ENCODE measurements at regions not wholly inside any gene's neighbourhood (a gene's known extent, or its start where the extent isn't known, plus 50 kb on each side); places are given as distances from the start of the nearest gene placed in this dataset.

DNA sequence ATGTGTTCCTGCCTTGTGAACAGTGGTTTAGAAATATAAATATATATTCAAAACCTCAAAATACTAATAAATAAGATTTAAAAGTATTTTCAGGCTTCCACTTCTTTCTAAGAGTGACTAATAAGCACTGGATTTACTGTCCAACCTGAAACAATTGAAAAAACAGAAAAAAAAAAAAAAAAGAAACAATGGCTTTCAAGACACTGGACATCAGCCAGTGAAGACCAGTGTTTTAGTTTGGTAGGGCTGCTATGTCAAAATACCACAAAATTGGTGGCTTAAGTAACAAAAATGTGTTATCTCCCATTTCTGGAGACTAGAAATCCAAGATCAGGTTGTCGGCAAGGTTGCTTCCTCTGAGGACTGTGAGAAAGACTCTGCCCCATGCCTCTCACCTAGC, 101.4 kb upstream of the PDE7B start:
- 83 to 91% methylated on average over 1 of the region's 1 CpG for WGBS, 2 donors (ENCODE audit: low coverage in 1 of 2)
- TF ChIP-seq POLR2A (IDR thresholded peaks at IDR 0.05) = no peak
- TF ChIP-seq, protein P1, sequence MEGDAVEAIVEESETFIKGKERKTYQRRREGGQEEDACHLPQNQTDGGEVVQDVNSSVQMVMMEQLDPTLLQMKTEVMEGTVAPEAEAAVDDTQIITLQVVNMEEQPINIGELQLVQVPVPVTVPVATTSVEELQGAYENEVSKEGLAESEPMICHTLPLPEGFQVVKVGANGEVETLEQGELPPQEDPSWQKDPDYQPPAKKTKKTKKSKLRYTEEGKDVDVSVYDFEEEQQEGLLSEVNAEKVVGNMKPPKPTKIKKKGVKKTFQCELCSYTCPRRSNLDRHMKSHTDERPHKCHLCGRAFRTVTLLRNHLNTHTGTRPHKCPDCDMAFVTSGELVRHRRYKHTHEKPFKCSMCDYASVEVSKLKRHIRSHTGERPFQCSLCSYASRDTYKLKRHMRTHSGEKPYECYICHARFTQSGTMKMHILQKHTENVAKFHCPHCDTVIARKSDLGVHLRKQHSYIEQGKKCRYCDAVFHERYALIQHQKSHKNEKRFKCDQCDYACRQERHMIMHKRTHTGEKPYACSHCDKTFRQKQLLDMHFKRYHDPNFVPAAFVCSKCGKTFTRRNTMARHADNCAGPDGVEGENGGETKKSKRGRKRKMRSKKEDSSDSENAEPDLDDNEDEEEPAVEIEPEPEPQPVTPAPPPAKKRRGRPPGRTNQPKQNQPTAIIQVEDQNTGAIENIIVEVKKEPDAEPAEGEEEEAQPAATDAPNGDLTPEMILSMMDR (IDR thresholded peaks at IDR 0.05) = no peak
- no peak for TF ChIP-seq EP300 (IDR thresholded peaks at IDR 0.05; ENCODE audit: low read depth)
- no peak for TF ChIP-seq POLR2AphosphoS5 (IDR thresholded peaks at IDR 0.05)
- intact Hi-C loops (cut with DNase I; ENCODE audit: low total_unique reads) = no loop called here
- no peaks in the 10 kb centered on the region for H3K9me3 ChIP-seq
- H3K4me3 ChIP-seq = no peak overlapping the region
- in situ Hi-C loops (cut with MboI; ENCODE audit: low pct_ligation_motif_present in 1 of 4, low pct_unique_long_range_greater_than_20kb in 1 of 4, low sequenced_read_pairs in 3 of 4) = no loop called here
- no peak for DNase-seq
- no peaks in the 10 kb centered on the region for H3K36me3 ChIP-seq
- H3K4me1 ChIP-seq = no peaks in the 10 kb centered on the region
- no peaks in the 10 kb centered on the region for H3K27me3 ChIP-seq
- no peak overlapping the region for H3K27ac ChIP-seq

GRCh38 chr6:135753196-135753595, 98.3 kb upstream of the PDE7B start:
- Histone ChIP-seq H3K4me3 (no peak overlapping the region), H3K27ac (no peak overlapping the region), H3K9me3 (no peaks in the 10 kb centered on the region), H3K27me3 (no peaks in the 10 kb centered on the region), H3K36me3 (no peaks in the 10 kb centered on the region), H3K4me1 (no peaks in the 10 kb centered on the region)
- DNase-seq = no peak
- WGBS, 2 donors (ENCODE audit: low coverage in 1 of 2) = 78 to 80% methylated on average over 2 to 3 of the region's 3 CpGs
- in situ Hi-C loops (cut with MboI; ENCODE audit: low pct_ligation_motif_present in 1 of 4, low pct_unique_long_range_greater_than_20kb in 1 of 4, low sequenced_read_pairs in 3 of 4) = no loop called here
- intact Hi-C loops (cut with DNase I; ENCODE audit: low total_unique reads) = no loop called here
- TF ChIP-seq, protein P1 (IDR thresholded peaks at IDR 0.05) = no peak
- TF ChIP-seq POLR2AphosphoS5 (IDR thresholded peaks at IDR 0.05) (no peak), POLR2A (IDR thresholded peaks at IDR 0.05) (no peak), EP300 (IDR thresholded peaks at IDR 0.05; ENCODE audit: low read depth) (no peak)

DNA sequence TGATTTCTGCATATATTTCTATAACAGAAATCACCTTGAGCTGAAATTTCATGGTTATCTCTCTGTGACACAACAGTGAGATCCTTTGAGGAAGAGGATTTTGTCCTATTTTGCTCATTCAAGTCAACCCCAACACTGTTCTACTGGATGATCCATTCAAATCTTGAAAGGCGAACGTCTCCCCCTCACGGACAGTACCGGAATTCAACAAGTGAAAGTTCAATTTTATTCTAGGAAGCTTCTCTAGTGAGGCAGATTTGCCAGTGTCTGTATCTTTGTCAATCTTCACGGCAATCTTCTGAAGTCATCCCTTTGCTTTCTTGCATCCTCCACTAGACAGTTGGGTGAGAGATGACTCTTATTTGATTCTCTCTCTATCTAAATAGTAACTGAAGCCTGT, 91.7 kb upstream of the PDE7B start:
- TF ChIP-seq POLR2AphosphoS5 (IDR thresholded peaks at IDR 0.05) (no peak), EP300 (IDR thresholded peaks at IDR 0.05; ENCODE audit: low read depth) (no peak), POLR2A (IDR thresholded peaks at IDR 0.05) (no peak)
- TF ChIP-seq, protein P1 (IDR thresholded peaks at IDR 0.05) = no peak
- Histone ChIP-seq H3K4me1 (no peaks in the 10 kb centered on the region), H3K27ac (no peak overlapping the region), H3K9me3 (no peaks in the 10 kb centered on the region), H3K4me3 (no peak overlapping the region), H3K27me3 (no peaks in the 10 kb centered on the region), H3K36me3 (no peaks in the 10 kb centered on the region)
- intact Hi-C loops (cut with DNase I; ENCODE audit: low total_unique reads) (no loop called here), in situ Hi-C loops (cut with MboI; ENCODE audit: low pct_ligation_motif_present in 1 of 4, low pct_unique_long_range_greater_than_20kb in 1 of 4, low sequenced_read_pairs in 3 of 4) (no loop called here)
- WGBS, 2 donors (ENCODE audit: low coverage in 1 of 2) = 88 to 100% methylated on average over 4 to 5 of the region's 5 CpGs
- DNase-seq = no peak

DNA sequence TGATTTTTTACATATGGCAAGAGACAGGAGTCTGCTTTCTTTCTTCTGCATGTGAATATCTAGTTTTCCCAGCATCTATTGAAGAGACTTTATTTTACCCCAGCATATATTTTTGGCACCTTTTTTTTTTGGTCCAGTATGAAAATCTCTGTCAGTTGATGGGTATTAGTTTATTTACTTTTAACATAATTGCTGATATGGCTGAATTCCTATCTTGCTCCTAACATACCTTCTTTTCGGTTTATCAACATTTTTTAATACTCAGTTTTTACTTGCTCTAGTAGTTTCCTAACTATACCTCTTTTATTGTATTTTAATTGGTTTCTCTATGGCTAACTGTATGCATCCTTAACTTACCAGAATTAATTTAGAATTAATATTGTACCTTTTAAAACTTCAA, 77.5 kb upstream of the PDE7B start:
- Histone ChIP-seq H3K27me3 (no peaks in the 10 kb centered on the region), H3K4me1 (no peaks in the 10 kb centered on the region), H3K27ac (no peak overlapping the region), H3K4me3 (no peak overlapping the region), H3K36me3 (no peaks in the 10 kb centered on the region), H3K9me3 (no peaks in the 10 kb centered on the region)
- WGBS, 2 donors (ENCODE audit: low coverage in 1 of 2) = 91 to 92% methylated on average over 1 of the region's 1 CpG
- in situ Hi-C loops (cut with MboI; ENCODE audit: low pct_ligation_motif_present in 1 of 4, low pct_unique_long_range_greater_than_20kb in 1 of 4, low sequenced_read_pairs in 3 of 4) (no loop called here), intact Hi-C loops (cut with DNase I; ENCODE audit: low total_unique reads) (no loop called here)
- TF ChIP-seq, protein P1 (IDR thresholded peaks at IDR 0.05) = no peak
- TF ChIP-seq POLR2AphosphoS5 (IDR thresholded peaks at IDR 0.05) (no peak), EP300 (IDR thresholded peaks at IDR 0.05; ENCODE audit: low read depth) (no peak), POLR2A (IDR thresholded peaks at IDR 0.05) (no peak)
- DNase-seq = no peak
